ENCODE measurements at regions not wholly inside any gene's neighbourhood (a gene's known extent, or its start where the extent isn't known, plus 50 kb on each side); places are given as distances from the start of the nearest gene placed in this dataset.
A peak's percentile ranks its signal among the peaks of the same experiment; 100 is the strongest.

GRCh38 chr12:58528271-58528670 lies 392.0 kb downstream of the LRIG3 start:
- intact Hi-C loops (cut with DNase I), result no loop called here
- no peak for FAIRE-seq
- no peak for TF ChIP-seq CTCF (IDR thresholded peaks at IDR 0.05)
- Histone ChIP-seq H3K27me3 (no peaks in the 10 kb centered on the region), H3K27ac (no peak overlapping the region), H3K4me3 (no peak overlapping the region), H3K4me1 (no peaks in the 10 kb centered on the region), H3K36me3 (no peaks in the 10 kb centered on the region), H3K9me3 (no peaks in the 10 kb centered on the region)
- DNase-seq, result no peak
- ATAC-seq, result no peak
- WGBS, 2 donors, result 0% methylated on average over 1 of the region's 1 CpG

GRCh38 chr12:58529114-58529665 lies 391.1 kb downstream of the LRIG3 start:
- FAIRE-seq (no peak), ATAC-seq (no peak), DNase-seq (no peak)
- Histone ChIP-seq H3K9me3 (no peaks in the 10 kb centered on the region), H3K4me3 (no peak overlapping the region), H3K27ac (no peak overlapping the region), H3K4me1 (no peaks in the 10 kb centered on the region), H3K27me3 (no peaks in the 10 kb centered on the region), H3K36me3 (no peaks in the 10 kb centered on the region)
- TF ChIP-seq CTCF (IDR thresholded peaks at IDR 0.05), result no peak
- intact Hi-C loops (cut with DNase I), result no loop called here
- WGBS, 2 donors, result 44% methylated on average over 1 of the region's 1 CpG

- DNase-seq, result no peak
- Histone ChIP-seq H3K27ac (no peak overlapping the region), H3K36me3 (no peaks in the 10 kb centered on the region), H3K9me3 (no peaks in the 10 kb centered on the region), H3K27me3 (no peaks in the 10 kb centered on the region), H3K4me3 (no peak overlapping the region), H3K4me1 (no peaks in the 10 kb centered on the region)
- TF ChIP-seq CTCF (IDR thresholded peaks at IDR 0.05), result no peak
- peak in 2 of 4 donors; percentile 51 to 67 for ATAC-seq
- WGBS, 2 donors, result 74 to 80% methylated on average over 6 of the region's 6 CpGs
- no peak for FAIRE-seq
- intact Hi-C loops (cut with DNase I), result loop anchor here in 1 of 3 donors (10.0 kb wide), 1 partner anchor 555 kb away; no protein-coding TSS in a partner anchor
Measured at GRCh38 chr12:58529897-58530741, 390.2 kb downstream of the LRIG3 start.

GRCh38 chr12:58530742-58531062 lies 389.6 kb downstream of the LRIG3 start:
- no peak for FAIRE-seq
- no peak for TF ChIP-seq CTCF (IDR thresholded peaks at IDR 0.05)

More at GRCh38 chr12:58530742-58531062, 389.6 kb downstream of the LRIG3 start:
- H3K36me3 ChIP-seq, result no peaks in the 10 kb centered on the region
- no peak for DNase-seq
- H3K4me1 ChIP-seq, result no peaks in the 10 kb centered on the region
- no peaks in the 10 kb centered on the region for H3K9me3 ChIP-seq
- H3K27me3 ChIP-seq, result no peaks in the 10 kb centered on the region
- intact Hi-C loops (cut with DNase I), result loop anchor here in 1 of 3 donors (10.0 kb wide), 1 partner anchor 554 kb away; no protein-coding TSS in a partner anchor
- no peak overlapping the region for H3K27ac ChIP-seq
- peak in 1 of 4 donors; percentile 39 for ATAC-seq
- H3K4me3 ChIP-seq, result no peak overlapping the region
- WGBS, 2 donors, result 83 to 88% methylated on average over 2 of the region's 2 CpGs
